Loucy (cell line): ENCODE measurements at regions not wholly inside any gene's neighbourhood (a gene's known extent, or its start where the extent isn't known, plus 50 kb on each side); places are given as distances from the start of the nearest gene placed in this dataset.

Experiments used
- H2AFZ ChIP-seq: fragments of 200-600 bp; sonication (generic); 2 replicates; pipeline ENCODE4 v1.6.0; 2016; ENCODE audit warnings: antibody characterized with exemption, mild to moderate bottlenecking, low read length, moderate library complexity
- H3F3A ChIP-seq: fragments of 200-600 bp; 2 replicates; pipeline ENCODE4 v1.6.0; 2016; ENCODE audit warnings: antibody characterized with exemption, low read depth, mild to moderate bottlenecking
- H3K27me3 ChIP-seq: fragments of 200-600 bp; sonication (generic); 2 replicates; pipeline ENCODE4 v1.6.1; 2014; ENCODE audit warnings: low read length, mild to moderate bottlenecking; ENCODE audit not compliant: insufficient read depth, poor library complexity, severe bottlenecking
- H3K36me3 ChIP-seq: fragments of 200-600 bp; sonication (generic); 2 replicates; pipeline ENCODE4 v1.6.1; 2016; ENCODE audit warnings: low read length; ENCODE audit not compliant: insufficient read depth
- H3K4me1 ChIP-seq: fragments of 200-600 bp; sonication (generic); 2 replicates; pipeline ENCODE4 v1.5.1; 2014; ENCODE audit warnings: low read length, mild to moderate bottlenecking; ENCODE audit not compliant: insufficient read depth, poor library complexity, severe bottlenecking
- H3K4me2 ChIP-seq: fragments of 200-600 bp; sonication (generic); 2 replicates; pipeline ENCODE4 v1.6.0; 2014; ENCODE audit warnings: antibody characterized with exemption, low read length, low read depth, mild to moderate bottlenecking; ENCODE audit not compliant: poor library complexity, severe bottlenecking
- H3K4me3 ChIP-seq: fragments of 200-600 bp; sonication (generic); 2 replicates; pipeline ENCODE4 v1.5.1; 2014; ENCODE audit warnings: low read length, mild to moderate bottlenecking, mixed read lengths; ENCODE audit not compliant: poor library complexity, severe bottlenecking
- H3K79me2 ChIP-seq: fragments of 200-600 bp; sonication (generic); 2 replicates; pipeline ENCODE4 v1.6.1; 2014; ENCODE audit warnings: low read length; ENCODE audit not compliant: insufficient read depth
- H3K9ac ChIP-seq: fragments of 200-600 bp; sonication (generic); 2 replicates; pipeline ENCODE4 v1.6.0; 2014; ENCODE audit warnings: mild to moderate bottlenecking, low read depth, low read length, moderate library complexity; ENCODE audit not compliant: poor library complexity, severe bottlenecking
- H3K9me2 ChIP-seq: fragments of 200-600 bp; sonication (generic); replicated peaks from 2 replicates; pipeline ENCODE4 v1.6.1; 2016; ENCODE audit warnings: low read depth, low read length, mixed read lengths
- H3K9me3 ChIP-seq: fragments of 200-600 bp; sonication (generic); 2 replicates; pipeline ENCODE4 v1.6.1; 2014; ENCODE audit warnings: mild to moderate bottlenecking, antibody characterized with exemption, low read length, low read depth; ENCODE audit not compliant: insufficient read depth
- H4K20me1 ChIP-seq: fragments of 200-600 bp; sonication (generic); 2 replicates; pipeline ENCODE4 v1.6.0; 2014; ENCODE audit warnings: antibody characterized with exemption, low read length, mild to moderate bottlenecking; ENCODE audit not compliant: insufficient read depth, poor library complexity, severe bottlenecking
- EZH2phosphoT487 ChIP-seq: fragments of 200-600 bp; IDR thresholded peaks from 2 replicates; pipeline ENCODE4 v1.6.1; 2018; ENCODE audit warnings: antibody characterized with exemption, mild to moderate bottlenecking, moderate library complexity, borderline replicate concordance
- TF ChIP-seq, protein P1 (sequence below): fragments of 200-600 bp; sonication (generic); conservative IDR thresholded peaks from 2 replicates; pipeline ENCODE4 v1.5.1; 2014; ENCODE audit warnings: mild to moderate bottlenecking, antibody characterized with exemption, low read length

GRCh38 chr11:92425127-92425526 is 200.5 kb downstream of the FAT3 start:
- no peaks in the 10 kb centered on the region for H3K36me3 ChIP-seq
- H4K20me1 ChIP-seq = no peaks in the 10 kb centered on the region
- no peak overlapping the region for H3K4me3 ChIP-seq
- H2AFZ ChIP-seq = no peak overlapping the region
- H3K4me2 ChIP-seq = no peak overlapping the region
- no peaks in the 10 kb centered on the region for H3K9me3 ChIP-seq
- H3F3A ChIP-seq = no peaks in the 10 kb centered on the region
- H3K9me2 ChIP-seq = no peaks in the 10 kb centered on the region
- H3K4me1 ChIP-seq = no peaks in the 10 kb centered on the region
- H3K79me2 ChIP-seq = no peaks in the 10 kb centered on the region
- H3K27me3 ChIP-seq = no peaks in the 10 kb centered on the region
- no peak overlapping the region for H3K9ac ChIP-seq
- TF ChIP-seq, protein P1, sequence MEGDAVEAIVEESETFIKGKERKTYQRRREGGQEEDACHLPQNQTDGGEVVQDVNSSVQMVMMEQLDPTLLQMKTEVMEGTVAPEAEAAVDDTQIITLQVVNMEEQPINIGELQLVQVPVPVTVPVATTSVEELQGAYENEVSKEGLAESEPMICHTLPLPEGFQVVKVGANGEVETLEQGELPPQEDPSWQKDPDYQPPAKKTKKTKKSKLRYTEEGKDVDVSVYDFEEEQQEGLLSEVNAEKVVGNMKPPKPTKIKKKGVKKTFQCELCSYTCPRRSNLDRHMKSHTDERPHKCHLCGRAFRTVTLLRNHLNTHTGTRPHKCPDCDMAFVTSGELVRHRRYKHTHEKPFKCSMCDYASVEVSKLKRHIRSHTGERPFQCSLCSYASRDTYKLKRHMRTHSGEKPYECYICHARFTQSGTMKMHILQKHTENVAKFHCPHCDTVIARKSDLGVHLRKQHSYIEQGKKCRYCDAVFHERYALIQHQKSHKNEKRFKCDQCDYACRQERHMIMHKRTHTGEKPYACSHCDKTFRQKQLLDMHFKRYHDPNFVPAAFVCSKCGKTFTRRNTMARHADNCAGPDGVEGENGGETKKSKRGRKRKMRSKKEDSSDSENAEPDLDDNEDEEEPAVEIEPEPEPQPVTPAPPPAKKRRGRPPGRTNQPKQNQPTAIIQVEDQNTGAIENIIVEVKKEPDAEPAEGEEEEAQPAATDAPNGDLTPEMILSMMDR = no peak
- TF ChIP-seq EZH2phosphoT487 = no peak

DNA sequence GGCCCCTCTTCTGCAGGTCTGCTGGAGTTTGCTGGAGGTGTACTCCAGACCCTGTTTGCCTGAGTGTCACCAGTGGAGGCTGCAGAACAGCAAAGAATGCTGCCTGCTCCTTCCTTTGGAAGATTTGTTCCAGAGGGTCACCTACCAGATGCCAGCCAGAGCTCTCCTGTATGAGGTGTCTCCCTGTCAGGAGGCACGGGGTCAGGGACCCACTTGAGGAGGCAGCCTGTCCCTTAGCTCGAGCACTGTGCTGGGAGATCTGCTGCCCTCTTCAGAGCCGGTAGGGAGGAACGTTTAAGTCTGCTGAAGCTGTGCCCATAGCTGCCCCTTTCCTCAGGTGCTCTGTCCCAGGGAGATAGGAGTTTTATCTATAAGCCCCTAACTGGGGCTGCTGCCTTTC is 207.9 kb downstream of the FAT3 start:
- Histone ChIP-seq H3K9ac (no peak overlapping the region), H3K4me2 (no peak overlapping the region), H3F3A (no peaks in the 10 kb centered on the region), H3K9me3 (no peaks in the 10 kb centered on the region), H4K20me1 (no peaks in the 10 kb centered on the region), H3K4me1 (peaks cover 10% of the 10 kb centered on the region), H2AFZ (no peak overlapping the region), H3K79me2 (no peaks in the 10 kb centered on the region), H3K27me3 (no peaks in the 10 kb centered on the region), H3K9me2 (no peaks in the 10 kb centered on the region), H3K4me3 (no peak overlapping the region), H3K36me3 (no peaks in the 10 kb centered on the region)
- TF ChIP-seq, protein P1 = no peak
- TF ChIP-seq EZH2phosphoT487 = no peak

DNA sequence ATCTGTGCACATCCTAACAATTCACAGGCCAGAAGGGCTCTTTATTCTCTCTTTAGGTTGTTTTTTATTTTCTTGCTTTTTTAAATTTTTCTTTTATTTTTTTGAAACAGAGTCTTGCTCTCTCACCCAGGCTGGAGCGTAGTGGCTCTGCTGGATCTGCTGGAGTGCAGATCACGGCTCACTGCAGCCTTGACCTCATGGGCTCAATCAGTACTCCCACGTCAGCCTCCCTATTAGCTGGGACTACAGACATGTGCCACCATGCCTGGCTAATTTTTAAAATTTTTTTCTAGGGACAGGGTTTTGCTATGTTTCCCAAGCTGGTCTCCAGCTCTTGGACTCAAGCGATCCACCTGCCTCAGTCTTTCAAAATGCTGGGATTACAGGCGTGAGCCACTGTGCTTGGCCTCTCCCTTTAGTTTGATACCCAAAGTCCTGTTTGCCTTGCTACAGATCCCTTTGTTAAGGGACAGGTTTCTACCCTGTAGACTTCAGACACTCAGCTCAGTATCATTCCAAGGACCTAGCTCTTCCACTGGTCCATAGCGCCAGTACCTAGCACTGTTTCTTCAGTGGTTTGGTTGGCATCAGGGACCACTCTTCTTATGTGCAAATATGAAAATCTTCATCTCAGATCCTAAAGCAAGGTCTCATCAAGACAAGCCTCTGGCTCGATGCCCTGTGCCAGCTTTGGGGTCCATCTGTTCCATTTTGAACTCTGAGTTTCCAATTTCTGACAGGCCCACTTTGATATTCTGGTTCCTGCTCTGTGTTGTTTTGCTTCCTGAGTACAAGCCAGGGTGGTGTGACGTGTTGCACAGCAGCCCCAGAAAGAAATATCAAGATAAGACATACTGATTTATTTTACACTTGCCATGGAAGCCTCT is 211.7 kb downstream of the FAT3 start:
- Histone ChIP-seq H3K36me3 (no peaks in the 10 kb centered on the region), H4K20me1 (no peaks in the 10 kb centered on the region), H3K9me2 (no peaks in the 10 kb centered on the region), H3K4me2 (no peak overlapping the region), H3K9ac (no peak overlapping the region), H3K27me3 (no peaks in the 10 kb centered on the region), H3K9me3 (no peaks in the 10 kb centered on the region), H3K4me3 (no peak overlapping the region), H3F3A (no peaks in the 10 kb centered on the region), H3K79me2 (no peaks in the 10 kb centered on the region), H2AFZ (no peak overlapping the region), H3K4me1 (peaks cover 21% of the 10 kb centered on the region)
- TF ChIP-seq EZH2phosphoT487 = no peak
- TF ChIP-seq, protein P1 = no peak
